Lung (tissue), 11 donors: ENCODE measurements at regions not wholly inside any gene's neighbourhood (a gene's known extent, or its start where the extent isn't known, plus 50 kb on each side); places are given as distances from the start of the nearest gene placed in this dataset.

Experiments used
- ATAC-seq: fragments of 200-7000 bp; cut with Tn5 transposase; one replicate; pipeline ENCODE4 v1.9.1; 2020; ENCODE audit warnings: moderate number of reproducible peaks; ENCODE audit not compliant: insufficient read depth, low FRiP score
- DNase-seq, 3 donors: peaks; one replicate each; pipeline ENCODE4 v3.0.0-alpha.2; 2013 to 2017
- H3K27ac ChIP-seq, 2 donors: one replicate each; pipeline ENCODE4 v1.5.1; 2013; ENCODE audit warnings: mild to moderate bottlenecking in 2 of 2, moderate library complexity in 2 of 2, control low read depth in 1 of 2, inconsistent platforms in 1 of 2, low read depth in 1 of 2, low read length in 1 of 2
- H3K27me3 ChIP-seq, 3 donors: one replicate each; pipeline ENCODE4 v1.5.1; 2013; ENCODE audit warnings: low read length in 2 of 3; ENCODE audit not compliant: control insufficient read depth in 3 of 3, insufficient read depth in 3 of 3
- H3K36me3 ChIP-seq, 4 donors: one replicate each; pipeline ENCODE4 v1.5.1; 2013; ENCODE audit warnings: low read length in 4 of 4, mild to moderate bottlenecking in 1 of 4, moderate library complexity in 1 of 4; ENCODE audit not compliant: control insufficient read depth in 4 of 4, insufficient read depth in 4 of 4
- H3K4me1 ChIP-seq, 5 donors: one replicate each; pipeline ENCODE4 v1.5.1; 2013; ENCODE audit warnings: low read length in 5 of 5, mild to moderate bottlenecking in 2 of 5, moderate library complexity in 1 of 5; ENCODE audit not compliant: control insufficient read depth in 5 of 5, insufficient read depth in 5 of 5
- H3K4me3 ChIP-seq: one replicate; pipeline ENCODE4 v1.5.1; 2013; ENCODE audit warnings: mild to moderate bottlenecking, control low read depth, moderate library complexity
- H3K9ac ChIP-seq, 2 donors: one replicate each; pipeline ENCODE4 v1.5.1; 2013; ENCODE audit warnings: low read length in 2 of 2, control low read depth in 1 of 2; ENCODE audit not compliant: insufficient read depth in 1 of 2
- H3K9me3 ChIP-seq, 4 donors: one replicate each; pipeline ENCODE4 v1.5.1; 2013; ENCODE audit warnings: low read length in 3 of 4, mild to moderate bottlenecking in 1 of 4, moderate library complexity in 1 of 4; ENCODE audit not compliant: control insufficient read depth in 4 of 4, insufficient read depth in 3 of 4
- WGBS, 2 donors: extraction: QIAGEN DNeasy Blood & Tissue Kit; methylation state at CpG; one replicate each; pipeline ENCODE4 v1.1.7; 2013; 5-methylcytosine and 5-hydroxymethylcytosine counted together
- TF ChIP-seq, protein P1 (sequence below): IDR thresholded peaks from 2 replicates; pipeline ENCODE4 v1.5.1; 2012; ENCODE audit warnings: mild to moderate bottlenecking; ENCODE audit errors: control extremely low read depth, extremely low read depth
- donor health status: control.
- donor health status: control.
- donor health status: Bipolar disorder and iron deficiency.
- donor health status: healthy.
- donor health status: DM: yes; HTN: yes; CAD: no.

DNA sequence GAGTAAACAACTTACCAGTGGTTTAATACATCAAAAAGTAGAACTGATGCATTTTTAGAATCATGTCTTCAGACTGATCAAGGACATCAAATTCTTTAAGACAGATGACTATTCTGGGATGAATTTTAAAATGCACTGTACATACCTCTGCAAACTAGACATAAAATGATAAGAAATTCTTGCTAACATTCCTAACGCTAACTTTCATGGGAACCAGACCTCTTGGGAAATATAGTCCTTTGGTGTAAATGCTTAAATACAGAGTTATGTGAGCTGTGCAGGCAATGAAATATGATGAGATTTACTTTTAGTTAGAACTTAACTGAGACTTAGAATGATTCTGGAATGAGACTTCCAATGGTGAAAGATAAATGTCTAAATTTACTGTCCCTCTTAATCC, 562.0 kb downstream of the NR4A2 start:
- Histone ChIP-seq H3K36me3 (no peaks in the 10 kb centered on the region), H3K4me1 (no peaks in the 10 kb centered on the region), H3K9me3 (peaks cover 0 to 4% (median 0%) of the 10 kb centered on the region in 4 donors), H3K27me3 (no peaks in the 10 kb centered on the region), H3K4me3 (no peak overlapping the region), H3K9ac (no peak overlapping the region), H3K27ac (no peak overlapping the region)
- TF ChIP-seq, protein P1, sequence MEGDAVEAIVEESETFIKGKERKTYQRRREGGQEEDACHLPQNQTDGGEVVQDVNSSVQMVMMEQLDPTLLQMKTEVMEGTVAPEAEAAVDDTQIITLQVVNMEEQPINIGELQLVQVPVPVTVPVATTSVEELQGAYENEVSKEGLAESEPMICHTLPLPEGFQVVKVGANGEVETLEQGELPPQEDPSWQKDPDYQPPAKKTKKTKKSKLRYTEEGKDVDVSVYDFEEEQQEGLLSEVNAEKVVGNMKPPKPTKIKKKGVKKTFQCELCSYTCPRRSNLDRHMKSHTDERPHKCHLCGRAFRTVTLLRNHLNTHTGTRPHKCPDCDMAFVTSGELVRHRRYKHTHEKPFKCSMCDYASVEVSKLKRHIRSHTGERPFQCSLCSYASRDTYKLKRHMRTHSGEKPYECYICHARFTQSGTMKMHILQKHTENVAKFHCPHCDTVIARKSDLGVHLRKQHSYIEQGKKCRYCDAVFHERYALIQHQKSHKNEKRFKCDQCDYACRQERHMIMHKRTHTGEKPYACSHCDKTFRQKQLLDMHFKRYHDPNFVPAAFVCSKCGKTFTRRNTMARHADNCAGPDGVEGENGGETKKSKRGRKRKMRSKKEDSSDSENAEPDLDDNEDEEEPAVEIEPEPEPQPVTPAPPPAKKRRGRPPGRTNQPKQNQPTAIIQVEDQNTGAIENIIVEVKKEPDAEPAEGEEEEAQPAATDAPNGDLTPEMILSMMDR, result no peak
- ATAC-seq, result no peak
- DNase-seq, result no peak
- 73 to 97% methylated on average over 1 of the region's 1 CpG for WGBS, 2 donors

DNA sequence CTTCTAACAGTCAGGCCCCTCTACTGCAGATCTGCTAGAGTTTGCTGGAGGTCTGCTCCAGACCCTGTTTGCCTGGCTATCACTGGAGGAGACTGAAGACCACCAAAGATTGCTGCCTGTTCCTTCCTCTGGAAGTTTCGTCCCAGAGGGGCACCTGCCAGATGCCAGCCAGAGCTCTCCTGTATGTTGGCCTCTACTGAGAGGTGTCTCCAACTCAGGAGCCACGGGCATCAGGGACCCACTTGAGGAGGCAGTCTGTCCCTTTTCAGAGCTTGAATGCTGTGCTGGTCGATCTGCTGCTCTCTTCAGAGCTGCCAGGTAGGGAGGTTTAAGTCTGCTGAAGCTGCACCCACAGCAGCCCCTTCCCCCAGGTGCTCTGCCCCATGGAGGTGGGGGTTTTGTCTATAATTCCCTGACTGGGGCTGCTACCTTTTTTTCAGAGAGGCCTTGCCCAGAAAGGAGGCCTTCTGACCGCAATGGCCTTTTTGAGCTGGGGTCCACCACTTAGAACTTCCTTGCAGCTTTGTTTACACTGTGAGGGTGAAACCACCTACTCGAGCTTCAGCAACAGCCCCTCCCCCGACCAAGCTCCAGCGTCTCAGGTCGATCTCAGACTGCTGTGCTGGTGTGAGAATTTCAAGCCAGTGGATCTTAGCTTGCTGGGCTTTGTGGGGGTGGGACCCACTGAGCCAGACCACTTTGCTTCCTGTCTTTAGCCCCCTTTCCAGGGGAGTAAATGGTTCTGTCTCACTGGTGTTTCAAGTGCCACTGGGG, 566.0 kb downstream of the NR4A2 start:
- no peak for DNase-seq
- WGBS, 2 donors, result 54 to 68% methylated on average over 8 of the region's 8 CpGs
- H3K4me3 ChIP-seq, result no peak overlapping the region

DNA sequence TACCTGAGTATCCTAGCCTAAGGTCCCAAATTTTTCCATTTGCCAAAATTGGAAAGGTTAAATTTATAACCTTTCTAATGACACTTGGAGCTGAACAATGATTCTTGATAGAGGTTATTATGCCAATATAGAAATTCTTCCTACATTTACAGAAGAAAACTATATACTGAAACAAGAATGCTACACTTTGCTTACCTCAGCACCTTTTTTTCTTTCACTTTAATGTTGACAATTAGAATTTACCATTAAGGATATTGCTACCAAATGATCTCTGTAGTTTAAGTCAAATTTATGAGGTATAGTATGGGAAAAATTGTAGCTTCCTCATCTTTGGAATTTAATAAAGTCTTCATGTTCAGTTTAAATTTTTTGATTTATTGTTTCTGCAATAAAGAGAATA, 577.0 kb downstream of the NR4A2 start:
- ATAC-seq, result no peak
- no peak overlapping the region for H3K27ac ChIP-seq
- no peak overlapping the region for H3K9ac ChIP-seq

More for the DNA sequence above, 566.0 kb downstream of the NR4A2 start:
- Histone ChIP-seq H3K27me3 (no peaks in the 10 kb centered on the region), H3K4me1 (no peaks in the 10 kb centered on the region), H3K9me3 (peaks cover 0 to 2% (median 0%) of the 10 kb centered on the region in 4 donors), H3K36me3 (no peaks in the 10 kb centered on the region), H3K27ac (no peak overlapping the region), H3K9ac (no peak overlapping the region)
- no peak for ATAC-seq
- TF ChIP-seq, protein P1, result no peak

More for the DNA sequence above, 577.0 kb downstream of the NR4A2 start:
- Histone ChIP-seq H3K4me1 (no peaks in the 10 kb centered on the region), H3K27me3 (no peaks in the 10 kb centered on the region), H3K9me3 (peaks cover 0 to 3% (median 0%) of the 10 kb centered on the region in 4 donors), H3K4me3 (no peak overlapping the region), H3K36me3 (no peaks in the 10 kb centered on the region)
- TF ChIP-seq, protein P1, result no peak
- DNase-seq, result no peak
